ENCODE measurements at regions not wholly inside any gene's neighbourhood (a gene's known extent, or its start where the extent isn't known, plus 50 kb on each side); places are given as distances from the start of the nearest gene placed in this dataset.

DNA sequence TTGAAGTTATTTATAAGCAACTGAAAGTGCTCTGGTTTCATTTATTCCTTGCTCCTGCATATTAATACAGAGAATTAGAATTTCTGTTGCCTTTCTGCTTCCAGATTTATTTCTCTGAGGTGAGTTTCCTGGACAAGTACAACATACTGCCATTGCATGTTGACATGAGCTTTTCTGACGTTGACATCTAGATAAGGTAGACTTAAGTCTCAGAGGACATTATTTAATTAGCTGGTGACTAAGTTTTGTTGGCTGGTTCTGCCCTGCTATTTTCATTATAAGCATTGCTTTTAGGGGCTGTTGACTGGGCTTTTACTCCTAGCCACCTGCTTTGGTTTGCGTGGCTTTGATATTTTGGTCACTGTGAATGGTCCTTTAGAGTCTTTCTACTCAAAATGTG is 282.9 kb upstream of the SPRED2 start:
- no peak overlapping the region for H3K27ac ChIP-seq (ENCODE audit: low read length)
- POLR2A ChIA-PET: no interaction called here
- no peak overlapping the region for H3K4me3 ChIP-seq (ENCODE audit: low read depth in 2 of 2, low read length in 2 of 2)
- no TSS peak for BruUV-seq (replicated peaks)
- no peaks in the 10 kb centered on the region for H3K4me1 ChIP-seq (ENCODE audit: control insufficient read depth, insufficient read depth, low read length)
- ATAC-seq (no peak), DNase-seq (ENCODE audit: low read depth, low spot score) (no peak)
- H3K9me3 ChIP-seq (ENCODE audit: control insufficient read depth, insufficient read depth, low read depth, low read length): no peaks in the 10 kb centered on the region
- TF ChIP-seq, protein P1, sequence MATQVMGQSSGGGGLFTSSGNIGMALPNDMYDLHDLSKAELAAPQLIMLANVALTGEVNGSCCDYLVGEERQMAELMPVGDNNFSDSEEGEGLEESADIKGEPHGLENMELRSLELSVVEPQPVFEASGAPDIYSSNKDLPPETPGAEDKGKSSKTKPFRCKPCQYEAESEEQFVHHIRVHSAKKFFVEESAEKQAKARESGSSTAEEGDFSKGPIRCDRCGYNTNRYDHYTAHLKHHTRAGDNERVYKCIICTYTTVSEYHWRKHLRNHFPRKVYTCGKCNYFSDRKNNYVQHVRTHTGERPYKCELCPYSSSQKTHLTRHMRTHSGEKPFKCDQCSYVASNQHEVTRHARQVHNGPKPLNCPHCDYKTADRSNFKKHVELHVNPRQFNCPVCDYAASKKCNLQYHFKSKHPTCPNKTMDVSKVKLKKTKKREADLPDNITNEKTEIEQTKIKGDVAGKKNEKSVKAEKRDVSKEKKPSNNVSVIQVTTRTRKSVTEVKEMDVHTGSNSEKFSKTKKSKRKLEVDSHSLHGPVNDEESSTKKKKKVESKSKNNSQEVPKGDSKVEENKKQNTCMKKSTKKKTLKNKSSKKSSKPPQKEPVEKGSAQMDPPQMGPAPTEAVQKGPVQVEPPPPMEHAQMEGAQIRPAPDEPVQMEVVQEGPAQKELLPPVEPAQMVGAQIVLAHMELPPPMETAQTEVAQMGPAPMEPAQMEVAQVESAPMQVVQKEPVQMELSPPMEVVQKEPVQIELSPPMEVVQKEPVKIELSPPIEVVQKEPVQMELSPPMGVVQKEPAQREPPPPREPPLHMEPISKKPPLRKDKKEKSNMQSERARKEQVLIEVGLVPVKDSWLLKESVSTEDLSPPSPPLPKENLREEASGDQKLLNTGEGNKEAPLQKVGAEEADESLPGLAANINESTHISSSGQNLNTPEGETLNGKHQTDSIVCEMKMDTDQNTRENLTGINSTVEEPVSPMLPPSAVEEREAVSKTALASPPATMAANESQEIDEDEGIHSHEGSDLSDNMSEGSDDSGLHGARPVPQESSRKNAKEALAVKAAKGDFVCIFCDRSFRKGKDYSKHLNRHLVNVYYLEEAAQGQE (IDR thresholded peaks at IDR 0.05; ENCODE audit: insufficient read depth in 1 of 2, low read depth in 2 of 2, low read length in 1 of 2): no peak
- TF ChIP-seq SIN3A (IDR thresholded peaks at IDR 0.05; ENCODE audit: borderline replicate concordance, insufficient read depth, low read depth, low read length): no peak
- no peaks in the 10 kb centered on the region for H3K36me3 ChIP-seq (ENCODE audit: control insufficient read depth, insufficient read depth, low read length)
- H3K27me3 ChIP-seq (ENCODE audit: control insufficient read depth, insufficient read depth, low read length): peaks cover 4% of the 10 kb centered on the region; the same call in 1 of the 2 replicates
- CTCF ChIA-PET: no interaction called here
- in situ Hi-C loops (cut with HindIII; ENCODE audit: low pct_unique_long_range_greater_than_20kb, low sequenced_read_pairs) (no loop called here), intact Hi-C loops (cut with micrococcal nuclease; ENCODE audit: unreplicated experiment) (no loop called here)

DNA sequence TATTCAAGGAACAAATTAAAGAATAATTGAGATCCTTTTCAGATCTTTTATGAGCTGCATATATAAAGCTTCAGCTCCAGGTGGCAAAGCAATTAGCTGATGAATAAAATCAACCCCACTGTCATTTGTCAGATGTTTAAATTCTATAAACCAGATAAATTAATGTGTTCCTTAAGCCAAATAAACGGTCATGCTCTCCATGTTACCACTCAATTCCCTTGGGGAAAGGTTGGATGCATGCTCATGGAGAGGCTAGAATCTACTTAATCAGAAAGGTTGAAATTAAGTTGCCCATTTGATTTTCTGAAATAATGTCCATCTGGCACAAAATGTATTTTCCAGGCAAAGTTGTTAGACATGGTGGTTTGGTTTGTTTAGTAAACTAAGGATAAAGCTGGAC is 282.5 kb upstream of the SPRED2 start:
- no peaks in the 10 kb centered on the region for H3K36me3 ChIP-seq (ENCODE audit: control insufficient read depth, insufficient read depth, low read length)
- DNase-seq (ENCODE audit: low read depth, low spot score): no peak
- in situ Hi-C loops (cut with HindIII; ENCODE audit: low pct_unique_long_range_greater_than_20kb, low sequenced_read_pairs) (no loop called here), intact Hi-C loops (cut with micrococcal nuclease; ENCODE audit: unreplicated experiment) (no loop called here)
- no peak for ATAC-seq
- ChIA-PET POLR2A (no interaction called here), CTCF (no interaction called here)
- no peak overlapping the region for H3K27ac ChIP-seq (ENCODE audit: low read length)
- TF ChIP-seq POLR2AphosphoS5 (IDR thresholded peaks at IDR 0.05; ENCODE audit: low read depth, low read length) (no peak), TCF7L2 (IDR thresholded peaks at IDR 0.05; ENCODE audit: low read depth, low read length) (no peak), SIN3A (IDR thresholded peaks at IDR 0.05; ENCODE audit: borderline replicate concordance, insufficient read depth, low read depth, low read length) (no peak)
- TF ChIP-seq, protein P2, sequence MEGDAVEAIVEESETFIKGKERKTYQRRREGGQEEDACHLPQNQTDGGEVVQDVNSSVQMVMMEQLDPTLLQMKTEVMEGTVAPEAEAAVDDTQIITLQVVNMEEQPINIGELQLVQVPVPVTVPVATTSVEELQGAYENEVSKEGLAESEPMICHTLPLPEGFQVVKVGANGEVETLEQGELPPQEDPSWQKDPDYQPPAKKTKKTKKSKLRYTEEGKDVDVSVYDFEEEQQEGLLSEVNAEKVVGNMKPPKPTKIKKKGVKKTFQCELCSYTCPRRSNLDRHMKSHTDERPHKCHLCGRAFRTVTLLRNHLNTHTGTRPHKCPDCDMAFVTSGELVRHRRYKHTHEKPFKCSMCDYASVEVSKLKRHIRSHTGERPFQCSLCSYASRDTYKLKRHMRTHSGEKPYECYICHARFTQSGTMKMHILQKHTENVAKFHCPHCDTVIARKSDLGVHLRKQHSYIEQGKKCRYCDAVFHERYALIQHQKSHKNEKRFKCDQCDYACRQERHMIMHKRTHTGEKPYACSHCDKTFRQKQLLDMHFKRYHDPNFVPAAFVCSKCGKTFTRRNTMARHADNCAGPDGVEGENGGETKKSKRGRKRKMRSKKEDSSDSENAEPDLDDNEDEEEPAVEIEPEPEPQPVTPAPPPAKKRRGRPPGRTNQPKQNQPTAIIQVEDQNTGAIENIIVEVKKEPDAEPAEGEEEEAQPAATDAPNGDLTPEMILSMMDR (IDR thresholded peaks at IDR 0.05): no peak
- BruUV-seq (replicated peaks): no TSS peak
- no peaks in the 10 kb centered on the region for H3K4me1 ChIP-seq (ENCODE audit: control insufficient read depth, insufficient read depth, low read length)
- H3K9me3 ChIP-seq (ENCODE audit: control insufficient read depth, insufficient read depth, low read depth, low read length): no peaks in the 10 kb centered on the region
- H3K4me3 ChIP-seq (ENCODE audit: low read depth in 2 of 2, low read length in 2 of 2): no peak overlapping the region
- H3K27me3 ChIP-seq (ENCODE audit: control insufficient read depth, insufficient read depth, low read length): peaks cover 4% of the 10 kb centered on the region; the same call in 1 of the 2 replicates

DNA sequence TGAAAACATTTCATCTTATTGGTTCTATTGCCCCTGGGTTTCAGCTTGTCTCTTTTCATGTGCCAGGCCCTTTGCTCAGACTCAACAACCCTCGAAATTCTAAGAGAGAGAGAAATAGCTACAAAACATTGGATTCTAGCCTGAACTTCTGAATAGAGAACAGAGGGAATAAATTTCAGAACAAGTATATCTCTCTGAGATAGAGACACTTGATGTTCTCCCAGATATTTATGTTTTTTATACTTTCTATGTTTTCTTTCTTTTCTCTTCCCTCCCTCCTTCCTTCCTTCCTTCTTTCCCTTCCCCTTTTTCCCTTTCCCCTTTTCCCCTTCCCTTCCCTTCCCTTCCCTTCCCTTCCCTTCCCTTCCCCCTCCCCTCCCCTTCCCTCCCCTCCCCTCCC is 279.5 kb upstream of the SPRED2 start:
- Histone ChIP-seq H3K27ac (ENCODE audit: low read length) (no peak overlapping the region), H3K9me3 (ENCODE audit: control insufficient read depth, insufficient read depth, low read depth, low read length) (no peaks in the 10 kb centered on the region), H3K4me3 (ENCODE audit: low read depth in 2 of 2, low read length in 2 of 2) (no peak overlapping the region), H3K27me3 (ENCODE audit: control insufficient read depth, insufficient read depth, low read length) (peaks cover 4% of the 10 kb centered on the region; the same call in 1 of the 2 replicates), H3K4me1 (ENCODE audit: control insufficient read depth, insufficient read depth, low read length) (no peaks in the 10 kb centered on the region), H3K36me3 (ENCODE audit: control insufficient read depth, insufficient read depth, low read length) (no peaks in the 10 kb centered on the region)
- DNase-seq (ENCODE audit: low read depth, low spot score) (no peak), ATAC-seq (no peak)
- BruUV-seq (replicated peaks): no TSS peak
- ChIA-PET POLR2A (no interaction called here), CTCF (no interaction called here)
- intact Hi-C loops (cut with micrococcal nuclease; ENCODE audit: unreplicated experiment) (loop anchor here (2.0 kb wide), 1 partner anchor 71 kb away; no protein-coding TSS in a partner anchor), in situ Hi-C loops (cut with HindIII; ENCODE audit: low pct_unique_long_range_greater_than_20kb, low sequenced_read_pairs) (no loop called here)
- TF ChIP-seq SIN3A (IDR thresholded peaks at IDR 0.05; ENCODE audit: borderline replicate concordance, insufficient read depth, low read depth, low read length): no peak

Measured in Panc1 (cell line).